ENCODE measurements at regions not wholly inside any gene's neighbourhood (a gene's known extent, or its start where the extent isn't known, plus 50 kb on each side); places are given as distances from the start of the nearest gene placed in this dataset.
"Not testable (repeated sequence)": the region's sequence is repeated elsewhere in the genome, so short reads cannot be mapped to it uniquely, and the experiment has no call there.

DNA sequence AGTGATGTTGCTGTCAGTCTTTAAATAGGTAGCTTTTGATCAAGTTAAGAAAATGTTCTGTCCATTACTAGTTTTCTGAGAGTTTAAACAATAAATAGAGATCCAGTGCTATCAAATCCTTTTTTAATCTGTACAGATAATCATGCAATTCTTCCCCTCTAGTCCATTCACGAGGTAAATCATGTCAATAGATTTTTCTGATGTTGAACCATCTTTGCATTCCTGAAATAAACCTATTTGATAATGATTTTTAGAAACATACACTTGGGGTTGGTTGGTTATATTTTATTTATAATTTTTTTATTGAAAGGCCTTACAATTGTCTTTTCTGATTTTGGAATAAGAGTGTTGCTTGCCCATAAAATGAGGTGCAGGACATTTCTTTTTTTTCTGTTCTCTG lies 95.0 kb downstream of the FAM53A start:
- DNase-seq (ENCODE audit: low read depth) = no peak

DNA sequence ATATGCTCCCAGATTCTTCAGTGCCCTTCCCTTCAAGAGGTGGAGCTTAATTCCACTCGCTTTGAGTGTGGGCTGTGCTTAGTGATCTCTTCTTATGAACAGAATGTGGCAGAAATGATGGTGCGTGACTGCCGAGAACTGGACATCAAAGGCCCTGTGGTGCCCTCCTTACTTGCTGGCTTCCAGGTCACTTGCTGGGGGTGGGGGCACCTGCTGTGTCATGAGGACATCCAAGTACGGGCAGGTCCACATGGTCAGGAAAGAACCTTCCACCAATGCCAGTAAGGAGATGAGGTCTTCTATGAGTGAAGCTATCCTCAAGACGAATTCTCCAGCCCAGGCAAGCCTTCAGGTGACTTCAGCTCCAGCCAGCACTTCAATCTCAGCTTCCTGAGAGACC lies 95.8 kb downstream of the FAM53A start:
- DNase-seq (ENCODE audit: low read depth) = no peak

DNA sequence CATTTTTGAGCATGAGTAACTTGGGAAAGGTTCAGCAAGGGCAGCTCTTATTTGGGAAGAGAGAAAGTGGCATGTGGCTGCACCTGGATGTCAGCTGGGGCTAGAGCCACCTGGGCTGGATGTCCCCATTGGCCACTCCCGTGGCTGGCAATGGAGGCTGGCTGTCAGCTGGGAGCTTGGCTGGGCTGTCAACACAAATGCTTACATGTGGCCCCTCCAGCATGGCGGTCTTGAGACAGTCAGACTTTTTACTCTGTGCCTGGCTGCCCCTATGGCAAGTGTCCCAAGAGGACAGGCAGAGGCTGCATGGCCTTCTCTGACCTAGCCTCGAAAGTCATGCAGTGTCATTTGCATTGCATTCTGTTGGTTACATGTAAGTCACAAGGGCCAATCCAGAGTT lies 99.6 kb downstream of the FAM53A start:
- no peak for DNase-seq (ENCODE audit: low read depth)

DNA sequence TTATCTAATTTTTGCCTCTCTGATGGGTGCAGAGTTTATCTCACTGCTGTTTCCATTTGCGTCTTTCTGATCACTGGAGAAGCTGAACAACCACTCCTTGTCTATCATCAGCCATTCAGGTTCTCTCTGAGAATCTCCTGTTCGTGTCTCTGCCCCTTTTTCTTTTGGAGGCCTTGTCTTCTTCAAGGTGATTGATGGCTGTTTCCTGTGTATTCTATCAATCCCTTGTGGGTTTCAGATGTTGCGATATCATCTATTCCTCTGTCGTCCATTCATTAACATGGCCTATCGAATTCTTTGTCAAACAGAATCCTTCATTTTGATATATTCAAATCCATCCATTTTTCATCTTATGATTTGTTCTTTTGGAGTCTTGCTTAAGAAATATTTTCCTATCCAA lies 100.3 kb downstream of the FAM53A start:
- DNase-seq (ENCODE audit: low read depth) = no peak

DNA sequence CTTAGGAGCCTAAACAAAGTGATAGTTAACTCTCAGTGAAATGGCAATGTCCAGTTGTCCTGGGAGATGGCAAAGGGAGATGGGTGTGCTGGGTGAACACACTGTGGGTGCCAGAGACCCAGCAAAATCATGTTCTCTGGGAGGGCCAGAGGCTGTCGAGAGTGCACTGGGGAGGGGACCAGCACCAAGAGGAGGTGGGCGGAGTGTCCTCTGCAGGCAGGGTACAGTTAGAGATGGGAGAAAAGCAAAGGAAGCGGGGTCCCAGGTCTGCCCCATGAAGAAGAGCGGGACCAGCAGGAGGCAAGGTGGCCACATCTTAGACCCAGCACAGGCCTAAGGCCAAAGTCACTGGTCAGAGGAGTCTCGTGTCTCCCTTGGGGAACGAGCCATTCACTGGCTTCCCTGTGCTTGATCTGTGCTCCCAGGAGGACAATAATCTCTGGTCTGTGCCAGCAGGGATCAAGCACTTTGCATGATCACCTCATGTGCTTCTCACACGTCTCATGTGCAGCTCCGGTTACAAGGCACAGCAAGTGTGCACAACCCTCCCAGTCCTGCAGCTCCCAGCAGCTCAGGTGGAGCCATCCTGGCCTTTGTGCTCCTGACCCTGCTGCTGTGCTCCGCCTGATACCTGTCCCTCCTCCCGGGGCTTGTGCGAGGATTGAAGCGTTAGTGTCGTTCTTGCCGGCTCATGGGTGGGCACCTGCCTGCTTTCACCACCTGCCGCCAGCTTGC lies 100.9 kb downstream of the FAM53A start:
- no peak for DNase-seq (ENCODE audit: low read depth)

DNA sequence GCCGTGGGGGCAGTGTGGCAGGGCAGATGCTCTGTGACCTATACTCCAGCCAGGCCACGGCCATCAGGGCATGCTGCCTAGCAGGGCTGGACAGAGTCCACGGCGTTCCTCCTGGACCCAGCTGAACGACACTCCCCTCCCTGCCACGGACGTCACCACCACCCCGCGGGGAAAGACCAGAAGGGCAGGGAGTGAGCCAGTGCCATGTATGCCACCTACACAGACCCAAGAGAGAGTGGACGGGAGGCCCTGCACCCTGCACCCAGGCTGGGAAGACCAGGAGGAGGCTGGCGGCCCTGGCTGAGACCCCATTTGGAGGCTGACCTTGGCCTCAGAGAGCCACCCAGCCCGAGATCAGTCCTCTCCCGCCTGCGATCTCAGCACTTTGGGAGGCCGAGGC lies 101.9 kb downstream of the FAM53A start:
- DNase-seq (ENCODE audit: low read depth) = no peak

DNA sequence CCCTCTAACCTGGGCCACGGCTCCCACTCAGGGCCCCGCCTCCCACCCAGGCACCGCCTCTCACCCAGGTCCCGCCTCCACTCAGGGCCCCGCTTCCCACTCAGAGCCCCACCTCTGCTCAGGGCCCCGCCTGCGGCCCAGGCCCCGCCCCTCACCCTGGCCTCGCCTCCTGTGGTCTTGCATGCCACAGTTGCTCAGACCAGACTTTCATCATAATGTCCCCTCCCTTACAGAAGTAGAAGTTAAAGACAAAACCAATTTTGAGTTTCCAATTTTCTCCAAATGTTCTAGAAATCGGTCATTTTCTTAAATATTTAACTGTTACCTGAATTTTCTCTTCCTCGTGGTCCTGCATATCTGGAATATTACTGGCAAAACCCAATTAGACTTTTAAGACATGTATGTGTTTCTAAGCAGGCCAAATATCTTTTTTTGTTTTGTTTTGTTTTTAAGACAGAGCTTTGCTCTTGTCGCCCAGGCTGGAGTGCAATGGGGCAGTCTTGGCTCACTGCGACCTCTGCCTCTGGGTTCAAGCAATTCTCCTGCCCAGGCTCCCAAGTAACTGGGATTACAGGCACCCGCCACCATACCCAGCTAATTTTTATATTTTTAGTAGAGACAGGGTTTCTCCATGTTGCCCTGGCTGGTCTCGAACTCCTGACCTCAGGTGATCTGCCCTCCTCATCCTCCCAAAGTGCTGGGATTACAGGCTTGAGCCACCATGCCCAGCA lies 102.8 kb downstream of the FAM53A start:
- not testable (repeated sequence) for DNase-seq (ENCODE audit: low read depth)

DNA sequence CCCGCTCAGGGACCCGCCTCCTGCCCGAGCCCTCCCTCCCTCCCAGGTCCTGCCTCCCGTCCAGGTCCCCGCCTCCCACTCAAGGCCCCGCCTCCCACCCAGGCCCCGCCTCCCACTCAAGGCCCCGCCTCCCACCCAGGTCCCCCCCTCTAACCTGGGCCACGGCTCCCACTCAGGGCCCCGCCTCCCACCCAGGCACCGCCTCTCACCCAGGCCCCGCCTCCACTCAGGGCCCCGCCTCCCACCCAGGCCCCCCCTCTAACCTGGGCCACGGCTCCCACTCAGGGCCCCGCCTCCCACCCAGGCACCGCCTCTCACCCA lies 103.5 kb downstream of the FAM53A start:
- not testable (repeated sequence) for DNase-seq (ENCODE audit: low read depth)

DNA sequence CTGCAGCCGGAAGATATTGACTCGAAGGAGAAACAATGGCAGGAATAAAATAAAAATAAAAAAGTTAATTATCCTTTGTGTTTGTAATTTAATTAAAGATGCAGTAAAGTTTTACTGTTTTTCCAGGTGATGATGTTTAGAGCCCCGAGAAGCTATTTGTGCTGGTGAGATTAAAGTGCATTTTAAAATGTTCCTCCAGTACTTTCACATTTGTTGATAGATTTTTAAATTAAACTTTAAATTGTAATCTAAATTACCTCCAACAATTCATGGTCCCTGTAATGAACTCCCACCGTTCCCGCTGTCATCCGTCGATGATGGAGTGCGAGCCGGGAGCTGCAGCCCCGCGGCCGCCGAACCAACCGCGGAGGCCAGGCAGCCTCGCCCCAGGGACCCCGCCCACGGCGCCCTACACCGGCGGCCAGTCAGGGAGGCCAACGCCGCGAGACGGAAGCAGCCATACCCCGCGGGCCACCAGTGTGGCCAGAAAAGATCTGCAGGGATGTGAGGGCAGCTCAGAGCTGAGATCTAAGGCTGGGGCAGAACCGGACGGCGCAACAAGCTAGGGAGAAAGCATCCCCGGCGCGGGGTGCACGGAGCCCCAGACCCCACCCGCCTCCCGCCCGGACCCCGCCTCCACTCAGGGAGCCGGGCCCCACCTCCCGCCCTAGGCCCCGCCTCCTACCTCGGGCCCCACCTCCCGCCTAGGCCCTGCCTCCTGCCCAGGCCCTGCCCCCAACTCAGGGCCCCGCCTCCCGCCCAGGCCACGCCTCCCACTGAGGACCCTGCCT lies 104.0 kb downstream of the FAM53A start:
- no peak for DNase-seq (ENCODE audit: low read depth)

DNA sequence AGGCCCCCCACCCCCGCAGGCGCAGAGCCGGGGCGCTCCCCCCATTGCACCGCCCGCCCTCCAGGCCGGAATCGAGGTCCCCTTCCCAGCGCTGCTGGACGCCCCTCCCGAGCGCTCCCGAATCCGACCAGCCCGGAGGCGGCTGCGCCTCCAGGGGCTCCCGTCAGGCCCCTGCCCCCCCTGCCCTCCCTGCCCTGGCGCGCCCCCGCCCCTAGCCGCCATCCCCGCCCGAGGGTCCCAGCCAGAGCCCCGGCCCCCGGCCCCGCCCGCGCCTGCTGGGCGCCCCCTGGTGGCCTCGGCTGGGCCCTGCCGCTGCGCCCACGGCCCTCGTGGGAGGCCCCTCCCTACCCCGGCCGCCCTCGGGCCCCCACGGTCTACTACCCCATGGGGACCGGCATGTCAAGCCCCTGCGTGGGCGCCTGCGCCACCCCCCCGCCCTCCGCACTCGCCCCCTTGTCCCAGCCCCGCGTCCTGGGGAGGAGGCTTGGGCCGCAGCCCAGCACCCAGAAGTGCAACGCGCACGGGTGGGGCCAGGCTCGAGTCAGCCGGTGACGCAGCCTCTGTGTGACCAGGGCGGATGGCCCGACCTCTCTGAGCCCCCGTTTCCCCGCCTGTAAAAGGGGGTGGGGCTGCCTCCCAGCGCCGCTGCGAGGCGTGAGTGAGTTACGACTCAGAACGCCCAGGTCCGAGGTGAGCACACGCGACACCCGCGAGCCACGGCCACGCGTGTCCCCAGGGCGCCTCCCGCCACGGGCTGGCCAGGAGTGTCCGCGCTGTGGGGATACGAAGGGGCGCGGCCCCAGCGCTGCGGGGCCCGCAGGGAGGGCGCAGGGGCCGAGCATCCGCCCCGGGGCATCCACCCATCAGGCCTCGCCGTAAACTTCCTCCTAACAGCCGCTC lies 104.9 kb downstream of the FAM53A start:
- peak; percentile 20 for DNase-seq (ENCODE audit: low read depth)

DNA sequence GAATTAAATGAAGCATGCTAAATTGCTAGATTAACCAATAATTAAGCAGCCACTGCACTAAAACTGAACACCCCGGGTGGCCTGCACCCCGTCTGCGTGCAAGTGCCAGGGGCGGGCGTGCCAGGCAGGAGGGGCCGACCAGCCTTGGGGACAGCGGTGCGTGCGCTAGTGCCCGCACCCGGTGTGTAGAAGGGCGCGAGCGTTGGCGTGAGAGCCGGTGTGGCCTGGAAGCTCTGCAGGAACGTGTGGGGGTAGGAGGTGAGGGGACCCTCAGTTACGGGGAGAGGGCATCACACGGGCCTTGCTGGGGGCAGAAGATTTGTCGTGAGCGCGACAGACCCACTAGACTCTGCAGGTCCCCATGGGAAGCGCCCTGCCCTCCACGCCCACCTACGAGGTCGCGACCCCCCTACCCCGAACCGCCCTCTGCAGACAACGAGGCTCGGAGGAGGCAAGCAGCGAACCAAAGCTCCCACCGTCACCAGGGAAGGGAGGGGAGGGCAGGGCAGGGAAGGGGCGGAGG lies 105.8 kb downstream of the FAM53A start:
- no peak for DNase-seq (ENCODE audit: low read depth)

DNA sequence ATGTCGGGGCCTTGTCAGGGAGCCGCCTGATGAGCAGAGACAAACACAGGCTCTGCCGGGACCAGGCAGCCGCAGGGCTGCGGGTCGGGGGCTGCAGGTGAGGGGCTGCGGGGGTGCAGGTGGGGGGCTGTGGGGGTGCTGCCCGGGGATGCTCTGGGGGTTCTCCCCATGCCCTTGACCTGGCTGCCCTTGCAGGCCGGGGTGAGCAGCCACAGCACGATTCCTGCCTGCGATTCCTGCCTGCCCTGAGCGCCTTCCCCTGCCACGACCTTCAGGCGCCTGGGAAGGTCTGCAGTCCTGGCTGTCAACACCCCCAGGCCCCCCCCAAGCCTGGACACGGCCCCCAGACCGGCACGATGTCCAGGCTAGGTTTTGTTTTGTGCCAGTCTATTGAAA lies 106.3 kb downstream of the FAM53A start:
- no peak for DNase-seq (ENCODE audit: low read depth)

DNA sequence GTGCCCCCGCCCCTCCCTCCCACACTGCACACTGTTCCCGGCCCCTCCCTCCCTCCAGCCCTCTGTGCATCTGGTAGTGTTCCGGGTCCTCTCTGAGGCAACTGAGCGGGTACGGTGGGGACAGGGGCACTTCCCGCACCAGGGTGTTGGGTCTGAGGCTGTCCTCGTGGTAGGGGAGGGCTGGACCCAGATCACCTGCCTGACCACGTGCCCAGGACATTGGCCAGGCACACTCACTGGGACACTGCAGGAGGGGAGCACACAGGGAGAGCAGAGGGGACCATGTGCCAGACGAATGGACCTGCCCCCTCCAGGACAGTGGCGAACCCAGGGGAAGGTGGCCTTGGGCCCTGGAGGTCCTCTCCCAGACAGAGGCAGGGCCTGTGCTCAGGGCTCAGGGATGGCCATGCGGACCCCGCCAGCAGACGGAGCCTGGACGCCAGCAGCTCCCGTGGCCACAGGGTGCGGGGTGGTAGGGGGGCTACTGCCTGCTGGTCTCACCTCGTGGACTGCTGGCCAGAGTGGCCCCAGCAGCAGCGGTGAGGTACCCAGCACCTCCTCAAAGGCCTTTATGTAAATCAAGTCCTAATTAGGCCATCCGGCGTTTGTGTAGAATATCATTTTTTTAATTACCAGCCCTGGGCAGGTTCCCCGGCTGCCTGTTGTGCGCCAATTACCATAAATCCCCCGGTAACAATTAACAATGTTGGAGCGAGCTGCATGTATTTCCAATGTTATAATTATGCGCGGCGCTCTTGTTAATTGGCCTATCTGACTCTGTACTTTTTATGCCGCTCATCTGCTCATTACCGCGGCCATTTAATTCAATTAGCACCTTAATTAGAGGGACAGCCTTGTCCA lies 106.9 kb downstream of the FAM53A start:
- no peak for DNase-seq (ENCODE audit: low read depth)

DNA sequence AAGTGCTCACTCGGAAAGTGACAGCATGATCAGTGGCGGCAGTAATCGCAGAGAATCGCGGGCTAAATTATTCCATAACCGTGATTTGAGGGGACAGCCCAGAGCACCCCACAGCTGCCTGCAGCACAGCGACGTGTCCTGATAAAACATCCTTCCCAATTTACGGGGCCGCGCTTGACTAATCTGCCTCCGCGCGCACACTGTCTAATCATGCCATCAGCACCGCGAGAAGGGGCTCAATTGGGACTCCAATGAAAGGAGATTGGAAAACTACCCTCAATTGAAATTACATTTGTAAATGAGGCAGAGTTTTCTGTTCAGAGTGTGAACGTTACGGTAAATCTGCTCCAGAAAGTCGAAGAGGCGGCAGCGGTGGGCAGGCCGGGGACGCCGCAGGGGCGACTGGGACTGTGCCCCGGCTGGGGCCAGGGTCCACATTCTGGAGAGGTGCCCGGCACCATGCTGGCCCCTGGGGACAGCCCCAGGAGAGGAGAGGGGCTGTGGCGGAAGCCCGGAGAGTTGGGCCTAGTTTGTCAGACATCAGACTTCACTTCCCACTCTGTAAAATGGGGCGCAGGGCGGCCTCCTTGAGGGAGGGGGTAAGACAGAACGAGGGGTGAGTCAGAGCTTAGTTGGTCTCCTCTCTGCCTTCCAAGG lies 107.7 kb downstream of the FAM53A start:
- no peak for DNase-seq (ENCODE audit: low read depth)

DNA sequence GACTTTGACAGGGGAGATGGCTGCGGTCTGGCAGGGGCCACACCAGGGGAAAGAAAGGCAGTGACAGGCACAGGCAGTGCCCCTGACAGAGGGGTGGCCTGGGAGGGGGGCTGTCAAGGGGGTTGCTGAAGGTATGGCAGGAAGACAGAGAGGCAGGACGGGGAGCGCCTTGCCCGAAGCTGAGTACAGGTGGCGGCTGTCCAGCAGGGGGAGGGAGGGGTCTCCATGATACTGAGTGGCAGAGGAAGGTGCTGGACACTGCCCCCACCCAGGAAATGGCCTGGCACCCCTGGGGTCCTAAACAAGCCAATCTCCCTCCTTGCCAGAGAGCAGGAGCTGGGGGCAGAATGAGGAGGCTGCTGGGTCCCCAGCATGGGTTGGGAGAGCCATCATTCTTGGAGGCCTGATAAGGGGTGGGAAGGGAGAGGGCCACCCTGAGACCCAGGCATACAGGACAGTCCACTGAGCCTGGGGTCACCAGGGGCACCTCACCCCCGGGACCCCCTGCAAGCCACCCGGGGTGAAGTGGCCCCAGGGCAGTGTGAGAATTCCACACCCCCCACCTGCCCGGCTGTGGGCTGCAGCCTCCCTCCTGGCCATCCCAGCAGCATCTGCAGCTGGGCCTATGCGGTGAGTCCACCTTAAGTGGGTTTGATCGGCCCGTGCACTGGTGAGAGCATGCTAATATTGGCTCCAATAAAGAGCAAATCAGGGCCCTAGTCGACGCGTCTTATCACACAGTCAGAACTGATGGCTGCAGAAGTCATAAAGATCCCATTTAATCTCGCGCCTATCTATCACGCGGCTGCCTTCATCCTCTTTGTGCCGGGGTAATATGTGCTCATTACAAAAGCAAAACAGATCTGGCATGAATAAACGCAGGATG lies 108.5 kb downstream of the FAM53A start:
- no peak for DNase-seq (ENCODE audit: low read depth)

DNA sequence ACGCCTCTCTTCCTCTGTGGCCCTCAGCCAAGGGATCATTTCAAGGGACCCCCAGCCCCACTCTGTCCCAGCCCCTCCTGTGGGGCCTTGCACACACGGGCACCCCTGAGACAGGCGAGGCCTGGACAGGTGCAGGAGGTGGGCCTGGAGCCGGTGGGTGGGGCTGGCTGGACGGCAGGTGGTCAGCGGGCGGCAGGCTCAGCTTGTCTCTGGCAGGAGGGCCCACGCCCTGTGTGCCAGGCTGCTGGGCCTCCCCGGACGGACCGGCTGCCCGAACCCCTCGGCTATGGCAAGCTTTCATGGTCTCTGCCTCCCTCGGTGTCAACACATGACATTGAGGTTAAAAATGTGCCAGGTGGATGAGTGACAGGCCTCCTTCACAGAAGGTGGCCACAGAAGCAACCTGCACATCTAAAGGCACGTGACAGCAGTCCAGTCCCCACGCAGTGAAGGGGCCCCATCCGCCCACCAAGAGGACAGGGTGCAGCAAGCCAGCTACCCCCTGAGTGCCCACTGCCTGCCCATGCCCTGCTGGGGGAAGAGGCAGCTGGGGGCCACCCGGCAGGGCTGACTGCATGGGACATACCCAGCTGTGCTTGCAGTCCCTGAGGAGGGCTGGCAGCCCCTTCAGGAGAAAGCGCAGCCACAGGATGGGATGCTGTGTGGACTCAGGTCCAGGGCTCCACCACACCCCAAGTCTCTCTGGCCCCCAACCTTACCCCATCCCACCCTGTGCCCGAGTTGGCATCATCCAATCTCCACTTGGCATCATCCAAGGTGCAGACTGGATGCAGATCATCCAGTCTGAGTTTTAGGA lies 109.3 kb downstream of the FAM53A start:
- no peak for DNase-seq (ENCODE audit: low read depth)

DNA sequence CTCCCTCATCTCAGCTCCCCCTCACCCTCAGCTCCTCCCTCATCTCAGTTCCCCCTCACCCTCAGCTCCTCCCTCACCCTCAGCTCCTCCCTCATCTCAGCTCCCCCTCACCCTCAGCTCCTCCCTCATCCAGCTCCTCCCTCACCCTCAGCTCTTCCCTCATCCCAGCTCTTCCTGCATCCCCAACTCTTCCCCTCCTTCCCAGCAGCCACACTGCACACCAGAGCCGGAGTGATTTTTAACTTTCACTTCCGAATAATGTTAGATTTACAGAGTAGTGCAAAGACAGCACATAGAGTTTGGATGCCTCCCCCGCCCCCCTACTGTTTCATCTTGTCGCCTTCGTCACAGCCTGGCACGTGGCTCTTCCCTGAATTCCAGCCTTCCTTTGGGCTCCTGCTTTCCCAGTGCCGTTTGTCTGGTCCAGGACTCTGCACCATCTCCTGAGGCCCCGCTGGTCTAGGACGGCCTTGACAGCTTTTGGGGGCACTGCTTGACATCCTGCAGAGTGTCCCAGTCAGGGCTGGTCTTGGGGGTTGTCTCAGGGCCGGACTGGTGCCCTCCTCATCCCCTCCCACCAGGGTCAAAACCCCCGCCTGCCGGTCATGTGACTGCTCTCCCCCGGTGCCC lies 110.2 kb downstream of the FAM53A start:
- no peak for DNase-seq (ENCODE audit: low read depth)
